Lower leg skin (tissue), 4 donors: ENCODE measurements at regions not wholly inside any gene's neighbourhood (a gene's known extent, or its start where the extent isn't known, plus 50 kb on each side); places are given as distances from the start of the nearest gene placed in this dataset.

Source experiments
- DNase-seq, 2 donors: peaks; one replicate each; pipeline ENCODE4 v3.0.0-alpha.2; 2019; ENCODE audit warnings: low spot score in 2 of 2
- H3K4me3 ChIP-seq: fragments of 200-600 bp; sonication (generic); 2 replicates; pipeline ENCODE4 v1.5.1; 2017; ENCODE audit warnings: mild to moderate bottlenecking, low read depth; ENCODE audit not compliant: poor library complexity, severe bottlenecking
- CTCF ChIP-seq, 3 donors: fragments of 450-650 bp; IDR thresholded peaks; one replicate each; pipeline ENCODE4 v1.5.1; 2016; ENCODE audit warnings: antibody characterized with exemption in 3 of 3, mild to moderate bottlenecking in 3 of 3, moderate library complexity in 2 of 3
- POLR2A ChIP-seq, 2 donors: fragments of 450-650 bp; IDR thresholded peaks; one replicate each; pipeline ENCODE4 v1.6.1; 2016 to 2017; ENCODE audit warnings: antibody characterized with exemption in 2 of 2, mild to moderate bottlenecking in 1 of 2, moderate library complexity in 1 of 2
- WGBS, 2 donors: methylation state at CpG; one replicate each; pipeline ENCODE4 v1.1.5; 2018; 5-methylcytosine and 5-hydroxymethylcytosine counted together
- intact Hi-C: fragments of 100-400 bp; cut with DNase I; formaldehyde crosslinking; loops from one replicate; pipeline ENCODE4 v1.15.0; 2023; ENCODE audit warnings: low total_unique reads

GRCh38 chr9:16221822-16222547 lies 648.5 kb downstream of the BNC2 start:
- intact Hi-C loops, result no loop called here
- H3K4me3 ChIP-seq, result no peak overlapping the region
- DNase-seq, result no peak
- TF ChIP-seq POLR2A (IDR thresholded peaks at IDR 0.05), result no peak
- no peak for TF ChIP-seq CTCF (IDR thresholded peaks at IDR 0.05)
- 38 to 41% methylated on average over 3 of the region's 3 CpGs for WGBS, 2 donors

- WGBS, 2 donors, result 83 to 90% methylated on average over 17 of the region's 17 CpGs
- intact Hi-C loops, result no loop called here
- DNase-seq, result no peak
- no peak overlapping the region for H3K4me3 ChIP-seq
- TF ChIP-seq CTCF (IDR thresholded peaks at IDR 0.05) (no peak), POLR2A (IDR thresholded peaks at IDR 0.05) (no peak)
These were observed 647.2 kb downstream of the BNC2 start for GRCh38 chr9:16223074-16223871.

- 93 to 94% methylated on average over 10 of the region's 10 CpGs for WGBS, 2 donors
- no peak for DNase-seq
These were observed 639.7 kb downstream of the BNC2 start for GRCh38 chr9:16230731-16231130.

GRCh38 chr9:16236311-16236710 lies 634.2 kb downstream of the BNC2 start:
- peak in 1 of 2 donors; percentile 29 for DNase-seq
- TF ChIP-seq CTCF (IDR thresholded peaks at IDR 0.05) (no peak), POLR2A (IDR thresholded peaks at IDR 0.05) (no peak)
- intact Hi-C loops, result no loop called here
- no peak overlapping the region for H3K4me3 ChIP-seq
- 58 to 66% methylated on average over 8 of the region's 8 CpGs for WGBS, 2 donors

More at GRCh38 chr9:16230731-16231130, 639.7 kb downstream of the BNC2 start:
- intact Hi-C loops, result no loop called here
- H3K4me3 ChIP-seq, result no peak overlapping the region
- TF ChIP-seq POLR2A (IDR thresholded peaks at IDR 0.05) (no peak), CTCF (IDR thresholded peaks at IDR 0.05) (no peak)

- DNase-seq, result no peak
- intact Hi-C loops, result no loop called here
- WGBS, 2 donors, result 70 to 71% methylated on average over 7 of the region's 7 CpGs
- TF ChIP-seq POLR2A (IDR thresholded peaks at IDR 0.05), result no peak
- TF ChIP-seq CTCF (IDR thresholded peaks at IDR 0.05), result no peak
- H3K4me3 ChIP-seq, result no peak overlapping the region
These were observed 633.6 kb downstream of the BNC2 start for GRCh38 chr9:16236882-16237281.
